ENCODE measurements at regions not wholly inside any gene's neighbourhood (a gene's known extent, or its start where the extent isn't known, plus 50 kb on each side); places are given as distances from the start of the nearest gene placed in this dataset.
"Not testable (repeated sequence)": the region's sequence is repeated elsewhere in the genome, so short reads cannot be mapped to it uniquely, and the experiment has no call there.

DNA sequence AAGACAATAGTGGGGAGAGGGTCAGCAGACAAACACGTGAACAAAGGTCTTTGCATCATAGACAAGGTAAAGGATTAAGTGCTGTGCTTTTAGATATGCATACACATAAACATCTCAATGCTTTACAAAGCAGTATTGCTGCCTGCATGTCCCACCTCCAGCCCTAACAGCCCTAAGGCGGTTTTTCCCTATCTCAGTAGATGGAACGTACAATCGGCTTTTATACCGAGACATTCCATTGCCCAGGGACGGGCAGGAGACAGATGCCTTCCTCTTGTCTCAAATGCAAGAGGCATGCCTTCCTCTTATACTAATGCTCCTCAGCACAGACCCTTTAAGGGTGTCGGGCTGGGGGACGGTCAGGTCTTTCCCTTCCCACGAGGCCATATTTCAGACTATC lies 124.0 kb upstream of the PRR20G start:
- TF ChIP-seq, protein P1, sequence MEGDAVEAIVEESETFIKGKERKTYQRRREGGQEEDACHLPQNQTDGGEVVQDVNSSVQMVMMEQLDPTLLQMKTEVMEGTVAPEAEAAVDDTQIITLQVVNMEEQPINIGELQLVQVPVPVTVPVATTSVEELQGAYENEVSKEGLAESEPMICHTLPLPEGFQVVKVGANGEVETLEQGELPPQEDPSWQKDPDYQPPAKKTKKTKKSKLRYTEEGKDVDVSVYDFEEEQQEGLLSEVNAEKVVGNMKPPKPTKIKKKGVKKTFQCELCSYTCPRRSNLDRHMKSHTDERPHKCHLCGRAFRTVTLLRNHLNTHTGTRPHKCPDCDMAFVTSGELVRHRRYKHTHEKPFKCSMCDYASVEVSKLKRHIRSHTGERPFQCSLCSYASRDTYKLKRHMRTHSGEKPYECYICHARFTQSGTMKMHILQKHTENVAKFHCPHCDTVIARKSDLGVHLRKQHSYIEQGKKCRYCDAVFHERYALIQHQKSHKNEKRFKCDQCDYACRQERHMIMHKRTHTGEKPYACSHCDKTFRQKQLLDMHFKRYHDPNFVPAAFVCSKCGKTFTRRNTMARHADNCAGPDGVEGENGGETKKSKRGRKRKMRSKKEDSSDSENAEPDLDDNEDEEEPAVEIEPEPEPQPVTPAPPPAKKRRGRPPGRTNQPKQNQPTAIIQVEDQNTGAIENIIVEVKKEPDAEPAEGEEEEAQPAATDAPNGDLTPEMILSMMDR (IDR thresholded peaks at IDR 0.05) = not testable (repeated sequence)
- not testable (repeated sequence) for TF ChIP-seq EP300 (IDR thresholded peaks at IDR 0.05; ENCODE audit: low read depth); POLR2AphosphoS5 (IDR thresholded peaks at IDR 0.05)
